HG03135 (cell line): ENCODE measurements at regions not wholly inside any gene's neighbourhood (a gene's known extent, or its start where the extent isn't known, plus 50 kb on each side); places are given as distances from the start of the nearest gene placed in this dataset.
"Not testable (repeated sequence)": the region's sequence is repeated elsewhere in the genome, so short reads cannot be mapped to it uniquely, and the experiment has no call there.

Experiments used
- ATAC-seq: cut with Tn5 transposase; IDR thresholded peaks from one replicate; pipeline ENCODE4 v1.9.1; 2021; ENCODE audit warnings: mild to moderate bottlenecking, moderate library complexity; ENCODE audit not compliant: unreplicated experiment

- ATAC-seq, result no peak
These were observed 87.1 kb downstream of the RTP5 start for GRCh38 chr2:241956521-241957110.

GRCh38 chr2:241957276-241957675, 87.7 kb downstream of the RTP5 start:
- no peak for ATAC-seq

GRCh38 chr2:241958818-241959545, 89.5 kb downstream of the RTP5 start:
- ATAC-seq, result no peak

- ATAC-seq, result no peak
These were observed 90.3 kb downstream of the RTP5 start for GRCh38 chr2:241959751-241960269.

GRCh38 chr2:241961454-241961853, 91.9 kb downstream of the RTP5 start:
- no peak for ATAC-seq

GRCh38 chr2:241964133-241964532, 94.6 kb downstream of the RTP5 start:
- no peak for ATAC-seq

GRCh38 chr2:241965931-241966412, 96.4 kb downstream of the RTP5 start:
- ATAC-seq, result peak; percentile 76

GRCh38 chr2:241966647-241967466, 97.3 kb downstream of the RTP5 start:
- no peak for ATAC-seq

GRCh38 chr2:241967467-241968144, 98.1 kb downstream of the RTP5 start:
- no peak for ATAC-seq

- ATAC-seq, result no peak
These were observed 98.9 kb downstream of the RTP5 start for GRCh38 chr2:241968417-241968816.

- not testable (repeated sequence) for ATAC-seq
These were observed 99.7 kb downstream of the RTP5 start for GRCh38 chr2:241969182-241969581.

GRCh38 chr2:241970716-241971115, 101.2 kb downstream of the RTP5 start:
- ATAC-seq, result no peak

GRCh38 chr2:241974096-241974495, 104.6 kb downstream of the RTP5 start:
- ATAC-seq, result no peak

- ATAC-seq, result no peak
These were observed 105.5 kb downstream of the RTP5 start for GRCh38 chr2:241974851-241975592.

GRCh38 chr2:241975593-241976284, 106.2 kb downstream of the RTP5 start:
- no peak for ATAC-seq

- no peak for ATAC-seq
These were observed 106.8 kb downstream of the RTP5 start for GRCh38 chr2:241976296-241976695.

- no peak for ATAC-seq
These were observed 108.2 kb downstream of the RTP5 start for GRCh38 chr2:241977557-241978300.

GRCh38 chr2:241978670-241979069, 109.1 kb downstream of the RTP5 start:
- no peak for ATAC-seq

- no peak for ATAC-seq
These were observed 110.7 kb downstream of the RTP5 start for GRCh38 chr2:241980193-241980592.
